ENCODE measurements at regions not wholly inside any gene's neighbourhood (a gene's known extent, or its start where the extent isn't known, plus 50 kb on each side); places are given as distances from the start of the nearest gene placed in this dataset.

- TF ChIP-seq, protein P1, sequence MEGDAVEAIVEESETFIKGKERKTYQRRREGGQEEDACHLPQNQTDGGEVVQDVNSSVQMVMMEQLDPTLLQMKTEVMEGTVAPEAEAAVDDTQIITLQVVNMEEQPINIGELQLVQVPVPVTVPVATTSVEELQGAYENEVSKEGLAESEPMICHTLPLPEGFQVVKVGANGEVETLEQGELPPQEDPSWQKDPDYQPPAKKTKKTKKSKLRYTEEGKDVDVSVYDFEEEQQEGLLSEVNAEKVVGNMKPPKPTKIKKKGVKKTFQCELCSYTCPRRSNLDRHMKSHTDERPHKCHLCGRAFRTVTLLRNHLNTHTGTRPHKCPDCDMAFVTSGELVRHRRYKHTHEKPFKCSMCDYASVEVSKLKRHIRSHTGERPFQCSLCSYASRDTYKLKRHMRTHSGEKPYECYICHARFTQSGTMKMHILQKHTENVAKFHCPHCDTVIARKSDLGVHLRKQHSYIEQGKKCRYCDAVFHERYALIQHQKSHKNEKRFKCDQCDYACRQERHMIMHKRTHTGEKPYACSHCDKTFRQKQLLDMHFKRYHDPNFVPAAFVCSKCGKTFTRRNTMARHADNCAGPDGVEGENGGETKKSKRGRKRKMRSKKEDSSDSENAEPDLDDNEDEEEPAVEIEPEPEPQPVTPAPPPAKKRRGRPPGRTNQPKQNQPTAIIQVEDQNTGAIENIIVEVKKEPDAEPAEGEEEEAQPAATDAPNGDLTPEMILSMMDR (IDR thresholded peaks at IDR 0.05; ENCODE audit: low read depth, low read length): no peak
- in situ Hi-C loops (cut with HindIII; ENCODE audit: low sequenced_read_pairs): no loop called here
- no peak for DNase-seq (ENCODE audit: low read depth, low spot score)
- no peak overlapping the region for H3K4me3 ChIP-seq (ENCODE audit: low read depth, low read length)
Measured at GRCh38 chr4:8727131-8727530, 134.6 kb downstream of the CPZ start.

DNA sequence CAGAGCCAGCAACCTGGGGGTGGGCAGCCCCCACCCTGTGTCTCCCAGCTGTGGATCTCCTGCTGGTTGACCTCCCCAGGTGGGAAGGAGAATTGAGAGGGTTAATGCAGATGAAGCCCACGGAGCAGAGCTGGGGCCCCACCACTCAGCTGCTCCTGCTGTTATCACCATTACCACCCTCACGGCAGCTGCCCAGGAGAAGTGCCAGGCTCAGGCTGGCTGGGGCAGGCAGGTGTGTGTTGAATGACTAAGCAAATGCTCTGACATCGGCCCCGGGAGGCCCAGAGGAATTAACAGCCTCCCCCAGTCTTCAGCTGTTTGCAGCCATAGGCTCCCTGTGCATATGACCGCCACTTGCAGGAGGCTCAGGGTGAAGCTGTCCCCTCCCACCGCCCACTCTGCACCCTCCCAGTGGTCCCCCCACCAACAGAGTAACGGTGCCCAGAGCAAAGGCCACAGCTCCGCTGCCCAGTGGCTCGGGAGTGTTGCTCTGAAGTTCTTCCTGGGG lies 133.8 kb downstream of the CPZ start:
- H3K4me3 ChIP-seq (ENCODE audit: low read depth, low read length): no peak overlapping the region
- in situ Hi-C loops (cut with HindIII; ENCODE audit: low sequenced_read_pairs): no loop called here
- TF ChIP-seq, protein P1 (IDR thresholded peaks at IDR 0.05; ENCODE audit: low read depth, low read length): no peak
- no peak for DNase-seq (ENCODE audit: low read depth, low spot score)

DNA sequence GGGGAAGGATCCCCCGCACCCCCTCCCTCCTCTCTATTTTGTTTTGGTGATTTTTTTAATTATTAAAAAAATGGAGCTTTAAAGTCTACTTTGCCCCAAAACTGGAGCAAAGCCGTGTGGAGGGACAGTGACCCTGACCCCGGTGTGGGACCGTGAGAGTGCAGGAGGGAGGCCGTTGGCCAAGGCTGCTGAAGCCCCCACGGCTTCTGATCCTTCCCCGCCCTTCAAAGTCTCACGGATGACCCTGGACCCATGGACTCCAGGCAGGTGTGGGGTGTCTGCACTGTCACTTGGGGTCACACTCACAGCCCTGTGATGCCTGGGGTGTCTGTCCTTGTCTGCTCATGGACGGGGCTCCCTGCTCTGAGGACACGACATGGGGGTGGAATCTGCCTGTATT lies 133.3 kb downstream of the CPZ start:
- no peak for DNase-seq (ENCODE audit: low read depth, low spot score)
- no peak overlapping the region for H3K4me3 ChIP-seq (ENCODE audit: low read depth, low read length)
- in situ Hi-C loops (cut with HindIII; ENCODE audit: low sequenced_read_pairs): no loop called here
- TF ChIP-seq, protein P1 (IDR thresholded peaks at IDR 0.05; ENCODE audit: low read depth, low read length): no peak

GRCh38 chr4:8725071-8725841 lies 132.7 kb downstream of the CPZ start:
- in situ Hi-C loops (cut with HindIII; ENCODE audit: low sequenced_read_pairs): no loop called here
- TF ChIP-seq, protein P1 (IDR thresholded peaks at IDR 0.05; ENCODE audit: low read depth, low read length): no peak
- H3K4me3 ChIP-seq (ENCODE audit: low read depth, low read length): no peak overlapping the region
- no peak for DNase-seq (ENCODE audit: low read depth, low spot score)

GRCh38 chr4:8724436-8725070 lies 132.0 kb downstream of the CPZ start:
- no peak overlapping the region for H3K4me3 ChIP-seq (ENCODE audit: low read depth, low read length)
- TF ChIP-seq, protein P1 (IDR thresholded peaks at IDR 0.05; ENCODE audit: low read depth, low read length): no peak
- DNase-seq (ENCODE audit: low read depth, low spot score): no peak
- in situ Hi-C loops (cut with HindIII; ENCODE audit: low sequenced_read_pairs): no loop called here

DNA sequence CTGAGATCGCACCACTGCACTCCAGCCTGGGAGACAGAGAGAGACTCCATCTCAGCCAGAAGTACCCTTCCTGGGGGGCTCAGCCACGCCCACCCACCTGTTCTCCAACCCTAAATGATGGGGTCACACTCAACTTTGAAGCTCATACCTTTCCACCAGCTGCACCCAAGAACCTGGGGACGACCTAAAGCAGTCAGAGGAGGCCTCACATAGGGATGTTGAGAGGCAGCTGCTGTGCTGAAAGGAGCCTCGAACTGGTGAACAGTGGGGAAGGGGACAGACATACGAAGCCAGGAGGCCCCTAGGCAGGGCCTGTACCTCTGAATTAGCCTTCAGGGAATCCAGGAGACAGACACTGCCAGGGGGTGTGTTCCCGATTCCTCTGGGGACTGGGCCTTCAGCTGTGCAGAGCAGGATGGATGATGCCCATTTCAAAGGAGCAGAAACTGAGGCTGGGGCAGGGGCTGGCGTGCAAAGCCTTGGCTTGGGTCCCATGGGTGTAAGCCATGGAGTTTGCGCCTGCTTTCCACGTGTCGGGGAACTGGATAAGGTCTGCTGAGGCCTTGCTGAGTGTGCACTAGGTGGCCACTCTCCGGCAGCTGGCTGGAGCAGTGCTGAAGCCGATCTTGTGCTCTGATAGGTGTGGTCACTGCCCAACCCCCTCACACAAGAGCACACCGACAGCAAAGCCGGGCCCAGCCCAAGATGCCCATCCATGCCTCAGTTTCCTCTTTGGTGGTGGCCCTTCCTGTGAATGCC lies 130.8 kb downstream of the CPZ start:
- in situ Hi-C loops (cut with HindIII; ENCODE audit: low sequenced_read_pairs): no loop called here
- no peak overlapping the region for H3K4me3 ChIP-seq (ENCODE audit: low read depth, low read length)
- TF ChIP-seq, protein P1 (IDR thresholded peaks at IDR 0.05; ENCODE audit: low read depth, low read length): no peak
- no peak for DNase-seq (ENCODE audit: low read depth, low spot score)

Data from astrocyte of the spinal cord (primary cell).